Urothelium cell line (cell line): ENCODE measurements at regions not wholly inside any gene's neighbourhood (a gene's known extent, or its start where the extent isn't known, plus 50 kb on each side); places are given as distances from the start of the nearest gene placed in this dataset.

ENCODE experiments used
- DNase-seq: peaks from one replicate; pipeline ENCODE4 v3.0.0; 2011; ENCODE audit warnings: low spot score, mixed read lengths
- FAIRE-seq: peaks from 2 replicates; lab custom pipeline; 2011; peaks lifted over from hg19 to GRCh38; lab: Jason Lieb, UNC

- DNase-seq (no peak), FAIRE-seq (no peak)
These were observed 109.9 kb upstream of the PAXBP1 start for GRCh38 chr21:32881458-32881857.

- DNase-seq = no peak
- no peak for FAIRE-seq
These were observed 112.5 kb upstream of the PAXBP1 start for GRCh38 chr21:32884062-32884461.

GRCh38 chr21:32886339-32886738 is 114.8 kb upstream of the PAXBP1 start:
- FAIRE-seq = no peak
- DNase-seq = peak; percentile 31

DNA sequence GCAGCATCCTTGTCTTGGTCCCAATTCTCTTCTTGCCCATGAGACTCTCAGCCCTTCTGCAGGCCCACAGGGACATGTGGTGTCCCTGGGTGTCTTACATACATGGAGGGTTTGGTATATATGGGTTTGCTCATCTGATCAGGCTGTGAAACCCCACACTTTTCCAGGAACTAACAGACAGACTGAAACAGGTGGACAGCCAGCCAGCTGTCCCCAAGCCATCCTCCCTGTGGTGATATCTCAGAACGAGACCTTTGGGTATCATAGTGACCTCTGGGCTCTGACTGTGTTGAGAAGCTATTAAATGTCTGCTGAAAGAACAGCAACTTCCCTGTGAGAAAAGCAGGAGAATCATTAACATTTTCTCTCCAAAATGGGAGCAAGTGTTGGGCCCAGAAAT is 115.5 kb upstream of the PAXBP1 start:
- no peak for FAIRE-seq
- no peak for DNase-seq

GRCh38 chr21:32888971-32889370 is 117.4 kb upstream of the PAXBP1 start:
- peak; percentile 45 for DNase-seq
- no peak for FAIRE-seq

- no peak for DNase-seq
- no peak for FAIRE-seq
These were observed 118.0 kb upstream of the PAXBP1 start for GRCh38 chr21:32889596-32889995.

GRCh38 chr21:32894321-32894720 is 122.8 kb upstream of the PAXBP1 start:
- no peak for FAIRE-seq
- DNase-seq = no peak

DNA sequence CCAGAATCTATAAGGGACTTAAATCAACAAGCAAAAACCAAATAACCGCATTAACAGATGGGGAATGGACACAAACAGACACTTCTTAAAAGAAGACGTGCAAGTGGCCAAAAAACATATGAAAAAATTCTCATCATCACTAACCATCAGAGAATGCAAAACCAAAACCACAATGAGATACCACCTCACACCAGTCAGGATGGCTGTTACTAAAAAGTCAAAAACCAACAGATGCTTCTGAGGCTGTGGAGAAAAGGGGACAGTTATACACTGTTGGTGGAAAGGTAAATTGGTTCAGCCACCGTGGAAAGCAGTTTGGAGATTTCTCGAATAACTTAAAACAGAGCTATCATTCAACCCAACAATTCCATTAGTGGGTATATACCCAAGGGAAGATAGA is 124.9 kb upstream of the OLIG2 start:
- DNase-seq (no peak), FAIRE-seq (no peak)

GRCh38 chr21:32907521-32907920 is 118.2 kb upstream of the OLIG2 start:
- no peak for DNase-seq
- FAIRE-seq = no peak

GRCh38 chr21:32908534-32908933 is 117.2 kb upstream of the OLIG2 start:
- no peak for FAIRE-seq

DNA sequence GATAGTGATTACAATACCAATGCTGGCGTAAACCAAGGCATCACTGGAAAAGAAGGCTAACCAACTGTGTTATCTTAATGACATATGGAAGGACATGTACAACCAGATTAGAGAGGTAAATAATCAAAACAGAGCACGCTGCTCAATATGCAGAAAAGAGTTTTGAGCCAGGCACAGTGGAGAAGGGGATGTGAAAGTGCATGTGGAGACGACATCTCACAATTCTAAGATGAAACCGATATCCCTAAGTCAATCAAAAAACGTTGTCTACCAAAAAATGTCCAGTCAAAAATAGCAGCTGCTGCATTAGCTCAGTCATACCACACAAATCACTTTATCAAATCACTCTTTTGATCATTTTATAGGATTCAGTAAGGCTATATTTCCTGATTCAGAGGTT is 116.3 kb upstream of the OLIG2 start:
- no peak for FAIRE-seq

More at GRCh38 chr21:32908534-32908933, 117.2 kb upstream of the OLIG2 start:
- DNase-seq = no peak

DNA sequence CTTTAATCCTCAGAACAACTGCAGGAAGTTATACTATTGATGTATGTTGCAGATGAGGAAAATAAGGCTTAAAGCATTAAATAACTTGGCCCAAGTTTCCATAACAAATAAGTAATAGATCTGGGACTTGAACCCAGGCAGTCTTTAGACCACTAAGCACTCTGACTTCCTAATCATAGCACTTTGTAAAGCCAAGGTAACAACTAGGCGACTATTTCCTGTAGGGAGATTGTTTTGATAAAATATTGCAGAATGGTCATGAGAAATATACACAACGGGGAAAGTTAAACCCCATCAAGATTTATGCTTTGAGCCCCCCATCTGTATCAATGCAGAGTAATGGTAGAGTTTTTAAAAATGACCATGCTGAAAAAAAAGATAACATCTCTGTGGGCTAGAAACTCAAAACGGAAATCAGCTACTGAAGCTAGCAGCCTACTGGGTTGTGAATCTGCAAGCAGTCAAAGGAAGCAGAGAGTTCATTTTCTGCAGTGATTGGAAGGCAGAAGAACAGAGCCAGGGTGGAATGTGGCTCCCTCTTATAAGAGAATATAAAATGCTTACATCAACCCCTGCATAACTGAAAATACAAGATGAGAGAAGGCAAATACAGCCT is 111.2 kb upstream of the OLIG2 start:
- FAIRE-seq (no peak), DNase-seq (no peak)

More for the DNA sequence above, 116.3 kb upstream of the OLIG2 start:
- DNase-seq = no peak

- DNase-seq (no peak), FAIRE-seq (no peak)
These were observed 110.6 kb upstream of the OLIG2 start for GRCh38 chr21:32915099-32915498.

DNA sequence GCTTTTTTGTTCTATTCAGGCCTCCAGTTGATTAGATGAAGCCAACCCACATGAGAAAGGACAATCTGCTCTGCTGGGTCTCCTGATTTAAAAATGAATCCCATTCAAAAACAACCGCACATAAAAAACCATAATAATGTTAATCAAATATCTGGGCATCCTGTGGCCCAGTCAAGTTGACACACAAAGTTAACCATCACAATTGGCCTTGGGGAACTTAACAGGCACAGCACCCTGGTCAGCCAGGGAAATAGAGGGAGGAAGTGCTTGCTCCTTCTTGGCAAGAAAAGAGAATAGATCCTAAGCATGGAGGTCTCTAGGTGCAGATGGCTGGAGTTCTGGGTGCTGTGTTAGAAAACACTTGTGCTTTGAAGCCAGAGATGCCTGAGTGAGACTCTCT is 109.6 kb upstream of the OLIG2 start:
- DNase-seq = no peak
- no peak for FAIRE-seq

- FAIRE-seq = no peak
- peak; percentile 12 for DNase-seq
These were observed 109.1 kb upstream of the OLIG2 start for GRCh38 chr21:32916522-32917099.

DNA sequence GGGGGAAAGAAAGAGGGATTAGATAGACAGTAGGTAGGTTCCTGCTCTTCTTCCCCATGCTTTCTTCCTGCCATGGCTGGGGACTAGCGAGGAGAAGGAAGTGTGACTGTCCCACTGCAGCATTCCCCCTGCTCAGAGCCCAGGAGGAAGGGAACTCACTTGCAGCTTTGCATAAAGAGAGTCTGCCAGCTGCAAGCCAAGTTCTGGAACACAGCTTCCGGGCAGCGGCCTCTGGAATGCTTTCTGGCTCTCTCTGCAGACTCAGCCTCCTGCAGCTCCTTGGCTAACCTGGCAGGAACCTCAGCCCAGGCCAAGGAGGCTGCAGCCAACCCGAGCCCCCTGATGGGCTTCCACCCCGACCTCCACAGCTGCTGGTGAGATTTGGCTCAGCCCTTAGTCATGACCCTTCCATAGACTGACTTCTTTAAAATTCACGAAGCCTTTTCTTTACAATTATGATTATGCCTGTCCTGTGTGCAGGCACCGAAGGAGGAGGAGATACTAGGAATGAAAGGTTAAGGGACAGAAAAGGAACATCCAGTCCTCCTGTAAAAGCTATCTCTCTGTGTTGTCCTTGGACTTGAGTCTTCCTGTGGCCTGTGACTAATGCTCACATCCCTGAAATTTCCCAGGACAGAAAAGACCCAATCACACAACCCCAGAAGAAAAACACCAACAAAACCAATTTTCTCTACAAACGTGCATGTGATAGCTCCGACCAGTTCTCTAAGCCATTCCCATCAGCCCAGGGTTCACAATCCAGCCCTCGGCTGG is 108.2 kb upstream of the OLIG2 start:
- FAIRE-seq (no peak), DNase-seq (peak; percentile 10)

DNA sequence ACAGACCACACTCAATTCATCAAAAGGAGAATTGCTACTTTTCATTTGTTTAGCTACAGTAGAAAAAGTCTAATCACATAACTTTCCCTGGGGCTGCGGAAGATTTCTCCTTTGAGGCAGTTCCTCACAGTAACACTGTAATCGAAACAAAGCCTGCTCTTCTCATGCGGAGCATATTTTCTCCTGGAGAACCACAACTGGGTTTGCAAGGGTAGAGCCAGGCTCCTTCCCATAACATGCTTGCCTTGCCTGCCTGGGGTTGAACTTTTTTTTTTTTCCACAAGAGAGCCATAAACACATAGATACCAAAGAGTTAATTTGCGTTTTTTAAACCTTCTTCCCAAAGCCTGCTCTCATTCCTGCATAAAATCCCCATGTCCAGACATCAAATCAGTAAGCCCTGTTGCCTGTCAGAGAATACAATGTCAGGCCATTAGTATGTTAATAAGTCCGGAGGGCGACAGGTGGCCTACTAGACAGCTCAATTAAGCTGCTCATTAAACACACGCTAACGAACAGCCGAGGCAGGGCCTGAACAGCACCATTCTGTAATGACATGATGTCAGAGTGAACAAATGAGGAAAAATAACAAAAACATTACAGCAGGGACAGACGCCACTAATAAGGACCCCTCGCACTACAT is 107.1 kb upstream of the OLIG2 start:
- DNase-seq = no peak
- no peak for FAIRE-seq

GRCh38 chr21:32920474-32920873 is 105.3 kb upstream of the OLIG2 start:
- no peak for DNase-seq
- no peak for FAIRE-seq

GRCh38 chr21:32921632-32922230 is 104.0 kb upstream of the OLIG2 start:
- DNase-seq = no peak
- no peak for FAIRE-seq

GRCh38 chr21:32925098-32925497 is 100.6 kb upstream of the OLIG2 start:
- no peak for FAIRE-seq
- no peak for DNase-seq

- DNase-seq = no peak
- FAIRE-seq = no peak
These were observed 96.1 kb upstream of the OLIG2 start for GRCh38 chr21:32929633-32930038.
